Upper lobe of left lung (tissue), 6 donors: ENCODE measurements at regions not wholly inside any gene's neighbourhood (a gene's known extent, or its start where the extent isn't known, plus 50 kb on each side); places are given as distances from the start of the nearest gene placed in this dataset.

ENCODE experiments used
- ATAC-seq, 2 donors: fragments of 200-7000 bp; cut with Tn5 transposase; one replicate each; pipeline ENCODE4 v1.9.1; 2022; ENCODE audit warnings: mild to moderate bottlenecking in 2 of 2, moderate library complexity in 2 of 2; ENCODE audit not compliant: low FRiP score in 2 of 2
- DNase-seq, 2 donors: peaks; one replicate each; pipeline ENCODE4 v3.0.0-alpha.2; 2019 to 2020
- H3K27ac ChIP-seq, 4 donors: fragments of 200-600 bp; sonication (generic); one replicate each; pipeline ENCODE4 v1.5.1; 2016 to 2019
- H3K27me3 ChIP-seq, 4 donors: fragments of 200-600 bp; sonication (generic); one replicate each; pipeline ENCODE4 v1.5.1; 2017 to 2019
- H3K36me3 ChIP-seq, 4 donors: fragments of 200-600 bp; sonication (generic); one replicate each; pipeline ENCODE4 v1.5.1; 2016 to 2019
- H3K4me1 ChIP-seq, 4 donors: fragments of 200-600 bp; sonication (generic); one replicate each; pipeline ENCODE4 v1.5.1; 2018 to 2019
- H3K4me3 ChIP-seq, 4 donors: fragments of 200-600 bp; sonication (generic); one replicate each; pipeline ENCODE4 v1.5.1; 2017 to 2019; ENCODE audit warnings: mild to moderate bottlenecking in 2 of 4, moderate library complexity in 1 of 4
- H3K9me3 ChIP-seq, 4 donors: fragments of 200-600 bp; sonication (generic); one replicate each; pipeline ENCODE4 v1.5.1; 2018 to 2019
- CTCF ChIP-seq, 6 experiments: fragments of 450-650 bp in 4 of 6; fragments of 200-600 bp in 2 of 6; sonication (generic) in 2 of 6; IDR thresholded peaks; one replicate each; pipeline ENCODE4 v1.5.1; 2016 to 2019; ENCODE audit warnings: antibody characterized with exemption in 6 of 6
- EP300 ChIP-seq, 4 donors: sonication (generic); formaldehyde crosslinking; IDR thresholded peaks; one replicate each; pipeline ENCODE4 v1.5.1; 2017; ENCODE audit warnings: antibody characterized with exemption in 4 of 4, control low read depth in 2 of 4
- POLR2A ChIP-seq, 4 donors: fragments of 450-650 bp; IDR thresholded peaks; one replicate each; pipeline ENCODE4 v1.5.1; 2016 to 2017; ENCODE audit warnings: antibody characterized with exemption in 4 of 4, mild to moderate bottlenecking in 2 of 4
- POLR2AphosphoS5 ChIP-seq, 2 donors: sonication (generic); formaldehyde crosslinking; IDR thresholded peaks; one replicate each; pipeline ENCODE4 v1.5.1; 2017; ENCODE audit warnings: antibody characterized with exemption in 2 of 2
- WGBS, 2 donors: methylation state at CpG; one replicate each; pipeline ENCODE4 v1.1.5; 2017 to 2018; 5-methylcytosine and 5-hydroxymethylcytosine counted together
- donor health status: DM: no; HTN: no; CAD: no; lungs with moderate emphysema.
- donor health status: DM: no; HTN: yes; CAD: no; lungs with severe emphysema.

GRCh38 chr3:46080969-46081345 lies 53.7 kb upstream of the XCR1 start:
- no peaks in the 10 kb centered on the region for H3K9me3 ChIP-seq
- DNase-seq (no peak), ATAC-seq (no peak)
- TF ChIP-seq POLR2AphosphoS5 (IDR thresholded peaks at IDR 0.05): no peak
- no peak for TF ChIP-seq POLR2A (IDR thresholded peaks at IDR 0.05)
- no peak for TF ChIP-seq EP300 (IDR thresholded peaks at IDR 0.05)
- TF ChIP-seq CTCF (IDR thresholded peaks at IDR 0.05): no peak
- H3K36me3 ChIP-seq: no peaks in the 10 kb centered on the region
- peaks cover 0 to 9% (median 4%) of the 10 kb centered on the region in 4 donors for H3K4me1 ChIP-seq
- no peak overlapping the region for H3K27ac ChIP-seq
- no peak overlapping the region for H3K4me3 ChIP-seq
- no peaks in the 10 kb centered on the region for H3K27me3 ChIP-seq
- 56 to 75% methylated on average over 2 of the region's 2 CpGs for WGBS, 2 donors

- peaks cover 0 to 9% (median 2%) of the 10 kb centered on the region in 4 donors for H3K4me1 ChIP-seq
- H3K36me3 ChIP-seq: no peaks in the 10 kb centered on the region
- TF ChIP-seq POLR2A (IDR thresholded peaks at IDR 0.05) (no peak), CTCF (IDR thresholded peaks at IDR 0.05) (no peak), POLR2AphosphoS5 (IDR thresholded peaks at IDR 0.05) (no peak), EP300 (IDR thresholded peaks at IDR 0.05) (no peak)
- no peak overlapping the region for H3K27ac ChIP-seq
- 80 to 82% methylated on average over 6 of the region's 6 CpGs for WGBS, 2 donors
- no peaks in the 10 kb centered on the region for H3K9me3 ChIP-seq
- no peaks in the 10 kb centered on the region for H3K27me3 ChIP-seq
- no peak for ATAC-seq
- no peak for DNase-seq
- H3K4me3 ChIP-seq: no peak overlapping the region
Measured at GRCh38 chr3:46080124-46080968, 53.1 kb upstream of the XCR1 start.

GRCh38 chr3:46078712-46079400 lies 51.6 kb upstream of the XCR1 start:
- TF ChIP-seq CTCF (IDR thresholded peaks at IDR 0.05) (peak; percentile 85 to 98 (median 96)), EP300 (IDR thresholded peaks at IDR 0.05) (no peak), POLR2AphosphoS5 (IDR thresholded peaks at IDR 0.05) (no peak), POLR2A (IDR thresholded peaks at IDR 0.05) (no peak)
- Histone ChIP-seq H3K4me3 (no peak overlapping the region), H3K36me3 (no peaks in the 10 kb centered on the region), H3K27me3 (no peaks in the 10 kb centered on the region), H3K4me1 (peaks cover 0 to 9% (median 2%) of the 10 kb centered on the region in 4 donors), H3K27ac (no peak overlapping the region), H3K9me3 (no peaks in the 10 kb centered on the region)
- DNase-seq: peak in 1 of 2 donors; percentile 92
- WGBS, 2 donors: 10 to 13% methylated on average over 6 to 11 of the region's 11 CpGs
- peak; percentile 96 to 98 for ATAC-seq
